Astrocyte (in vitro differentiated cells and primary cell): ENCODE measurements at regions not wholly inside any gene's neighbourhood (a gene's known extent, or its start where the extent isn't known, plus 50 kb on each side); places are given as distances from the start of the nearest gene placed in this dataset.

ENCODE experiments used
- CTCF ChIP-seq: IDR thresholded peaks from 2 replicates; pipeline ENCODE4 v1.5.1; 2011; ENCODE audit warnings: low read depth, mild to moderate bottlenecking, inconsistent platforms, low read length, moderate library complexity; ENCODE audit not compliant: insufficient read depth
- EZH2 ChIP-seq: IDR thresholded peaks from 2 replicates; pipeline ENCODE4 v1.6.1; 2012; ENCODE audit warnings: mild to moderate bottlenecking, low read length, inconsistent platforms; ENCODE audit not compliant: insufficient read depth

DNA sequence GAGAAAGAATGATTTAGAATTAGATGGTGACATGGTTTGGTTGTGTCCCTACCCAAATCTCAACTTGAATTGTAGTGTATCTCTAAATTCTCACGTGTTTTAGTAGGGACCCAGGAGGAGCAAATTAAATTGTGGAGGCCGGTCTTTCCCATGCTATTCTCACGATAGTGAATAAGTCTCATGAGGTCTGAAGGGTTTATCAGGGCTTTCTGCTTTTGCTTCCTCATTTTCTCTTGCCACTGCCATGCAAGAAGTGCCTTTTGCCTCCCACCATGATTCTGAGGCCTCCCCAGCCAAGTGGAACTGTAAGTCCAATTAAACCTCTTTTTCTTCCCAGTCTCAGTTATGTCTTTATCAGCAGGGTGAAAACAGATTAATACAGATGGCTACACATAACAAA is 167.4 kb upstream of the SVIL start:
- TF ChIP-seq CTCF (no peak), EZH2 (no peak)
